ENCODE measurements at regions not wholly inside any gene's neighbourhood (a gene's known extent, or its start where the extent isn't known, plus 50 kb on each side); places are given as distances from the start of the nearest gene placed in this dataset.

DNA sequence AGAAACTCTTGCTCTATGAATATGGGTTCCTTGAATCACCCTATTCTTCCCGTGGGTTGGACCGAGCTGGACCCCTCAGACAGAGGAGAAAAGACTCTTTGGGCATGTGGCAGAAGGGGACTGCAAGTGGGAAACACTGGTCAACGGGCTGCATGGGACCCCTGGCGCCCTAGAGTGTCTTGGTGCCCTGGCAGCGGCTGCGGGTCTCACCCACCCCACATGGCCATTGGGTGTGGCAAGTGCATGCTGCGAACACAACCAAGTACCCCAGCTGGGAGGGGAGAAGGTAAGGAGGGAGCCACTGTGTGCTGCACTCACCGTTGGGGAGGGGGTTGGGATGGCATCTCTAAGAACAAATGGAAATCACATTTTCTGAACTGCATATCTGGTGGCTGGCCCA, 438.8 kb upstream of the EYS start (continued):
- TF ChIP-seq, protein P1, sequence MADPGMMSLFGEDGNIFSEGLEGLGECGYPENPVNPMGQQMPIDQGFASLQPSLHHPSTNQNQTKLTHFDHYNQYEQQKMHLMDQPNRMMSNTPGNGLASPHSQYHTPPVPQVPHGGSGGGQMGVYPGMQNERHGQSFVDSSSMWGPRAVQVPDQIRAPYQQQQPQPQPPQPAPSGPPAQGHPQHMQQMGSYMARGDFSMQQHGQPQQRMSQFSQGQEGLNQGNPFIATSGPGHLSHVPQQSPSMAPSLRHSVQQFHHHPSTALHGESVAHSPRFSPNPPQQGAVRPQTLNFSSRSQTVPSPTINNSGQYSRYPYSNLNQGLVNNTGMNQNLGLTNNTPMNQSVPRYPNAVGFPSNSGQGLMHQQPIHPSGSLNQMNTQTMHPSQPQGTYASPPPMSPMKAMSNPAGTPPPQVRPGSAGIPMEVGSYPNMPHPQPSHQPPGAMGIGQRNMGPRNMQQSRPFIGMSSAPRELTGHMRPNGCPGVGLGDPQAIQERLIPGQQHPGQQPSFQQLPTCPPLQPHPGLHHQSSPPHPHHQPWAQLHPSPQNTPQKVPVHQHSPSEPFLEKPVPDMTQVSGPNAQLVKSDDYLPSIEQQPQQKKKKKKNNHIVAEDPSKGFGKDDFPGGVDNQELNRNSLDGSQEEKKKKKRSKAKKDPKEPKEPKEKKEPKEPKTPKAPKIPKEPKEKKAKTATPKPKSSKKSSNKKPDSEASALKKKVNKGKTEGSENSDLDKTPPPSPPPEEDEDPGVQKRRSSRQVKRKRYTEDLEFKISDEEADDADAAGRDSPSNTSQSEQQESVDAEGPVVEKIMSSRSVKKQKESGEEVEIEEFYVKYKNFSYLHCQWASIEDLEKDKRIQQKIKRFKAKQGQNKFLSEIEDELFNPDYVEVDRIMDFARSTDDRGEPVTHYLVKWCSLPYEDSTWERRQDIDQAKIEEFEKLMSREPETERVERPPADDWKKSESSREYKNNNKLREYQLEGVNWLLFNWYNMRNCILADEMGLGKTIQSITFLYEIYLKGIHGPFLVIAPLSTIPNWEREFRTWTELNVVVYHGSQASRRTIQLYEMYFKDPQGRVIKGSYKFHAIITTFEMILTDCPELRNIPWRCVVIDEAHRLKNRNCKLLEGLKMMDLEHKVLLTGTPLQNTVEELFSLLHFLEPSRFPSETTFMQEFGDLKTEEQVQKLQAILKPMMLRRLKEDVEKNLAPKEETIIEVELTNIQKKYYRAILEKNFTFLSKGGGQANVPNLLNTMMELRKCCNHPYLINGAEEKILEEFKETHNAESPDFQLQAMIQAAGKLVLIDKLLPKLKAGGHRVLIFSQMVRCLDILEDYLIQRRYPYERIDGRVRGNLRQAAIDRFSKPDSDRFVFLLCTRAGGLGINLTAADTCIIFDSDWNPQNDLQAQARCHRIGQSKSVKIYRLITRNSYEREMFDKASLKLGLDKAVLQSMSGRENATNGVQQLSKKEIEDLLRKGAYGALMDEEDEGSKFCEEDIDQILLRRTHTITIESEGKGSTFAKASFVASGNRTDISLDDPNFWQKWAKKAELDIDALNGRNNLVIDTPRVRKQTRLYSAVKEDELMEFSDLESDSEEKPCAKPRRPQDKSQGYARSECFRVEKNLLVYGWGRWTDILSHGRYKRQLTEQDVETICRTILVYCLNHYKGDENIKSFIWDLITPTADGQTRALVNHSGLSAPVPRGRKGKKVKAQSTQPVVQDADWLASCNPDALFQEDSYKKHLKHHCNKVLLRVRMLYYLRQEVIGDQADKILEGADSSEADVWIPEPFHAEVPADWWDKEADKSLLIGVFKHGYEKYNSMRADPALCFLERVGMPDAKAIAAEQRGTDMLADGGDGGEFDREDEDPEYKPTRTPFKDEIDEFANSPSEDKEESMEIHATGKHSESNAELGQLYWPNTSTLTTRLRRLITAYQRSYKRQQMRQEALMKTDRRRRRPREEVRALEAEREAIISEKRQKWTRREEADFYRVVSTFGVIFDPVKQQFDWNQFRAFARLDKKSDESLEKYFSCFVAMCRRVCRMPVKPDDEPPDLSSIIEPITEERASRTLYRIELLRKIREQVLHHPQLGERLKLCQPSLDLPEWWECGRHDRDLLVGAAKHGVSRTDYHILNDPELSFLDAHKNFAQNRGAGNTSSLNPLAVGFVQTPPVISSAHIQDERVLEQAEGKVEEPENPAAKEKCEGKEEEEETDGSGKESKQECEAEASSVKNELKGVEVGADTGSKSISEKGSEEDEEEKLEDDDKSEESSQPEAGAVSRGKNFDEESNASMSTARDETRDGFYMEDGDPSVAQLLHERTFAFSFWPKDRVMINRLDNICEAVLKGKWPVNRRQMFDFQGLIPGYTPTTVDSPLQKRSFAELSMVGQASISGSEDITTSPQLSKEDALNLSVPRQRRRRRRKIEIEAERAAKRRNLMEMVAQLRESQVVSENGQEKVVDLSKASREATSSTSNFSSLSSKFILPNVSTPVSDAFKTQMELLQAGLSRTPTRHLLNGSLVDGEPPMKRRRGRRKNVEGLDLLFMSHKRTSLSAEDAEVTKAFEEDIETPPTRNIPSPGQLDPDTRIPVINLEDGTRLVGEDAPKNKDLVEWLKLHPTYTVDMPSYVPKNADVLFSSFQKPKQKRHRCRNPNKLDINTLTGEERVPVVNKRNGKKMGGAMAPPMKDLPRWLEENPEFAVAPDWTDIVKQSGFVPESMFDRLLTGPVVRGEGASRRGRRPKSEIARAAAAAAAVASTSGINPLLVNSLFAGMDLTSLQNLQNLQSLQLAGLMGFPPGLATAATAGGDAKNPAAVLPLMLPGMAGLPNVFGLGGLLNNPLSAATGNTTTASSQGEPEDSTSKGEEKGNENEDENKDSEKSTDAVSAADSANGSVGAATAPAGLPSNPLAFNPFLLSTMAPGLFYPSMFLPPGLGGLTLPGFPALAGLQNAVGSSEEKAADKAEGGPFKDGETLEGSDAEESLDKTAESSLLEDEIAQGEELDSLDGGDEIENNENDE (IDR thresholded peaks at IDR 0.05; ENCODE audit: insufficient replicate concordance, low read length): no peak
- TF ChIP-seq SP4 (IDR thresholded peaks at IDR 0.05; ENCODE audit: low read length): no peak
- no peak for TF ChIP-seq GABPA (IDR thresholded peaks at IDR 0.05; ENCODE audit: borderline replicate concordance, insufficient read depth, low read length)

All from H1 (cell line).